ENCODE measurements at regions not wholly inside any gene's neighbourhood (a gene's known extent, or its start where the extent isn't known, plus 50 kb on each side); places are given as distances from the start of the nearest gene placed in this dataset.

- H3K4me3 Mint-ChIP-seq (ENCODE audit: unreplicated experiment), result no peak overlapping the region
- H3K27me3 Mint-ChIP-seq (ENCODE audit: low read depth), result no peaks in the 10 kb centered on the region
- TF ChIP-seq CTCF (IDR thresholded peaks at IDR 0.05), result no peak
These were observed 1165.6 kb upstream of the SEMA6A start for GRCh38 chr5:117740268-117740667.

GRCh38 chr5:117738571-117738970, 1163.9 kb upstream of the SEMA6A start:
- H3K9me3 Mint-ChIP-seq (ENCODE audit: low read depth), result no peaks in the 10 kb centered on the region
- no peak overlapping the region for H3K27ac Mint-ChIP-seq (ENCODE audit: unreplicated experiment)
- no peaks in the 10 kb centered on the region for H3K36me3 Mint-ChIP-seq (ENCODE audit: low read depth)
- TF ChIP-seq CTCF (IDR thresholded peaks at IDR 0.05), result no peak
- peaks cover 5% of the 10 kb centered on the region for H3K4me1 Mint-ChIP-seq (ENCODE audit: low read depth)
- DNase-seq (ENCODE audit: low spot score), result no peak
- H3K4me3 Mint-ChIP-seq (ENCODE audit: unreplicated experiment), result no peak overlapping the region
- no peaks in the 10 kb centered on the region for H3K27me3 Mint-ChIP-seq (ENCODE audit: low read depth)

More at GRCh38 chr5:117740268-117740667, 1165.6 kb upstream of the SEMA6A start:
- Mint-ChIP-seq H3K4me1 (ENCODE audit: low read depth) (peaks cover 5% of the 10 kb centered on the region), H3K36me3 (ENCODE audit: low read depth) (no peaks in the 10 kb centered on the region), H3K27ac (ENCODE audit: unreplicated experiment) (no peak overlapping the region), H3K9me3 (ENCODE audit: low read depth) (no peaks in the 10 kb centered on the region)
- DNase-seq (ENCODE audit: low spot score), result no peak

- DNase-seq (ENCODE audit: low spot score), result no peak
- TF ChIP-seq CTCF (IDR thresholded peaks at IDR 0.05), result no peak
- no peaks in the 10 kb centered on the region for H3K9me3 Mint-ChIP-seq (ENCODE audit: low read depth)
- peaks cover 12% of the 10 kb centered on the region for H3K4me1 Mint-ChIP-seq (ENCODE audit: low read depth)
- no peak overlapping the region for H3K4me3 Mint-ChIP-seq (ENCODE audit: unreplicated experiment)
- no peaks in the 10 kb centered on the region for H3K27me3 Mint-ChIP-seq (ENCODE audit: low read depth)
- H3K27ac Mint-ChIP-seq (ENCODE audit: unreplicated experiment), result no peak overlapping the region
- no peaks in the 10 kb centered on the region for H3K36me3 Mint-ChIP-seq (ENCODE audit: low read depth)
These were observed 1162.1 kb upstream of the SEMA6A start for GRCh38 chr5:117736698-117737097.

- H3K4me3 Mint-ChIP-seq (ENCODE audit: unreplicated experiment), result no peak overlapping the region
- no peak overlapping the region for H3K27ac Mint-ChIP-seq (ENCODE audit: unreplicated experiment)
- H3K27me3 Mint-ChIP-seq (ENCODE audit: low read depth), result no peaks in the 10 kb centered on the region
- DNase-seq (ENCODE audit: low spot score), result no peak
- no peaks in the 10 kb centered on the region for H3K9me3 Mint-ChIP-seq (ENCODE audit: low read depth)
- H3K4me1 Mint-ChIP-seq (ENCODE audit: low read depth), result peaks cover 16% of the 10 kb centered on the region
- no peaks in the 10 kb centered on the region for H3K36me3 Mint-ChIP-seq (ENCODE audit: low read depth)
- TF ChIP-seq CTCF (IDR thresholded peaks at IDR 0.05), result no peak
These were observed 1159.4 kb upstream of the SEMA6A start for GRCh38 chr5:117734056-117734455.

- Mint-ChIP-seq H3K36me3 (ENCODE audit: low read depth) (no peaks in the 10 kb centered on the region), H3K4me1 (ENCODE audit: low read depth) (peaks cover 16% of the 10 kb centered on the region), H3K9me3 (ENCODE audit: low read depth) (no peaks in the 10 kb centered on the region), H3K27ac (ENCODE audit: unreplicated experiment) (no peak overlapping the region), H3K27me3 (ENCODE audit: low read depth) (no peaks in the 10 kb centered on the region), H3K4me3 (ENCODE audit: unreplicated experiment) (no peak overlapping the region)
- no peak for TF ChIP-seq CTCF (IDR thresholded peaks at IDR 0.05)
- DNase-seq (ENCODE audit: low spot score), result no peak
These were observed 1158.4 kb upstream of the SEMA6A start for GRCh38 chr5:117733051-117733450.
